ENCODE measurements at regions not wholly inside any gene's neighbourhood (a gene's known extent, or its start where the extent isn't known, plus 50 kb on each side); places are given as distances from the start of the nearest gene placed in this dataset.

- no peaks in the 10 kb centered on the region for H3K9me3 ChIP-seq (ENCODE audit: control insufficient read depth in 1 of 2, low read length in 2 of 2)
- no peak overlapping the region for H3K27ac ChIP-seq (ENCODE audit: low read depth, low read length)
- H3K4me1 ChIP-seq (ENCODE audit: insufficient read depth, low read length): no peaks in the 10 kb centered on the region
- Mint-ChIP-seq H3K9me3 (peaks cover 0 to 5% (median 0%) of the 10 kb centered on the region in 8 donors), H3K4me3 (no peak overlapping the region), H3K36me3 (no peaks in the 10 kb centered on the region), H3K27ac (no peak overlapping the region), H3K4me1 (no peaks in the 10 kb centered on the region), H3K27me3 (no peaks in the 10 kb centered on the region)
- H3K36me3 ChIP-seq (ENCODE audit: insufficient read depth, low read length): no peaks in the 10 kb centered on the region
- DNase-seq: no peak
- no peak overlapping the region for H3K4me3 ChIP-seq (ENCODE audit: low read length in 2 of 2)
- ChIA-PET CTCF (ENCODE audit: partially characterized antibody) (no interaction called here), POLR2A (ENCODE audit: partially characterized antibody) (no interaction called here)
- intact Hi-C loops (cut with micrococcal nuclease): no loop called here
- no peaks in the 10 kb centered on the region for H3K27me3 ChIP-seq (ENCODE audit: insufficient read depth, low read length)
Observed at GRCh38 chr2:18299423-18300212, 260.8 kb downstream of the RDH14 start.

DNA sequence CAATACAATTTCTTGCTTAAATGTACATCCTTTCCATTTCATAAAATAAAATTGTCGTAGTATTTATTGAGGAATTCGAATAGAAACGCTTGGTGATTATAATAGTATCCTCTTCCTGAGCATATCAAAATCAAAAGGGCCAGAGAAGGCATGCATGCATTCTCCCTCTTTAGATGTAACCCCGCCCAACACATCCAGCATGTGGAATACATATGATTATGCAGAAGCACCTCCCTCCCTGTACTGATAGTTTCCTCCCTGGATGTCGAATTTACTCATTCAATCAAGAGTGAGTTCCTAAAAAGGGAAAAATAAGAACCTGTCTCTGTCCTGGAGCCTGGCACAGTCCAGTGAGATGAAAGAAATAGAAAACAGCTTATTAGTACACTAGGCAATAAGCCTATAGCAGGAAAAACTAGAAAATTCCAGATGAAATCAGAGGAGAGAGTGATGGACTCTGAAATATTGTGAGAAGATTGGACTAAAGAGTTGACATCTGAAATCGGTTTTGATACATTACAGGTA is 262.9 kb downstream of the RDH14 start:
- no peak overlapping the region for H3K27ac Mint-ChIP-seq
- POLR2A ChIA-PET (ENCODE audit: partially characterized antibody): no interaction called here
- Histone ChIP-seq H3K36me3 (ENCODE audit: insufficient read depth, low read length) (no peaks in the 10 kb centered on the region), H3K4me3 (ENCODE audit: low read length in 2 of 2) (no peak overlapping the region), H3K27ac (ENCODE audit: low read depth, low read length) (no peak overlapping the region), H3K27me3 (ENCODE audit: insufficient read depth, low read length) (no peaks in the 10 kb centered on the region), H3K9me3 (ENCODE audit: control insufficient read depth in 1 of 2, low read length in 2 of 2) (no peaks in the 10 kb centered on the region), H3K4me1 (ENCODE audit: insufficient read depth, low read length) (no peaks in the 10 kb centered on the region)
- H3K4me1 Mint-ChIP-seq: no peaks in the 10 kb centered on the region
- H3K9me3 Mint-ChIP-seq: peaks cover 0 to 3% (median 0%) of the 10 kb centered on the region in 8 donors
- no peaks in the 10 kb centered on the region for H3K36me3 Mint-ChIP-seq
- intact Hi-C loops (cut with micrococcal nuclease): no loop called here
- H3K4me3 Mint-ChIP-seq: no peak overlapping the region
- no peak for DNase-seq
- no peaks in the 10 kb centered on the region for H3K27me3 Mint-ChIP-seq
- CTCF ChIA-PET (ENCODE audit: partially characterized antibody): no interaction called here

- Mint-ChIP-seq H3K4me3 (no peak overlapping the region), H3K27me3 (no peaks in the 10 kb centered on the region), H3K27ac (no peak overlapping the region), H3K4me1 (no peaks in the 10 kb centered on the region), H3K9me3 (peaks cover 0 to 5% (median 0%) of the 10 kb centered on the region in 8 donors), H3K36me3 (no peaks in the 10 kb centered on the region)
- Histone ChIP-seq H3K9me3 (ENCODE audit: control insufficient read depth in 1 of 2, low read length in 2 of 2) (no peaks in the 10 kb centered on the region), H3K27ac (ENCODE audit: low read depth, low read length) (no peak overlapping the region), H3K36me3 (ENCODE audit: insufficient read depth, low read length) (no peaks in the 10 kb centered on the region), H3K4me3 (ENCODE audit: low read length in 2 of 2) (no peak overlapping the region), H3K27me3 (ENCODE audit: insufficient read depth, low read length) (no peaks in the 10 kb centered on the region), H3K4me1 (ENCODE audit: insufficient read depth, low read length) (no peaks in the 10 kb centered on the region)
- ChIA-PET CTCF (ENCODE audit: partially characterized antibody) (no interaction called here), POLR2A (ENCODE audit: partially characterized antibody) (no interaction called here)
- no peak for DNase-seq
- intact Hi-C loops (cut with micrococcal nuclease): no loop called here
Observed at GRCh38 chr2:18290386-18290785, 270.1 kb downstream of the RDH14 start.

GRCh38 chr2:18286897-18287296 is 273.6 kb downstream of the RDH14 start:
- H3K36me3 Mint-ChIP-seq: no peaks in the 10 kb centered on the region
- CTCF ChIA-PET (ENCODE audit: partially characterized antibody): no interaction called here
- peaks cover 0 to 5% (median 3%) of the 10 kb centered on the region in 8 donors for H3K9me3 Mint-ChIP-seq
- Histone ChIP-seq H3K4me1 (ENCODE audit: insufficient read depth, low read length) (no peaks in the 10 kb centered on the region), H3K27me3 (ENCODE audit: insufficient read depth, low read length) (no peaks in the 10 kb centered on the region), H3K9me3 (ENCODE audit: control insufficient read depth in 1 of 2, low read length in 2 of 2) (no peaks in the 10 kb centered on the region), H3K36me3 (ENCODE audit: insufficient read depth, low read length) (no peaks in the 10 kb centered on the region), H3K27ac (ENCODE audit: low read depth, low read length) (no peak overlapping the region), H3K4me3 (ENCODE audit: low read length in 2 of 2) (no peak overlapping the region)
- no peak overlapping the region for H3K4me3 Mint-ChIP-seq
- no peaks in the 10 kb centered on the region for H3K27me3 Mint-ChIP-seq
- intact Hi-C loops (cut with micrococcal nuclease): no loop called here
- H3K27ac Mint-ChIP-seq: no peak overlapping the region
- POLR2A ChIA-PET (ENCODE audit: partially characterized antibody): no interaction called here
- DNase-seq: no peak
- no peaks in the 10 kb centered on the region for H3K4me1 Mint-ChIP-seq

DNA sequence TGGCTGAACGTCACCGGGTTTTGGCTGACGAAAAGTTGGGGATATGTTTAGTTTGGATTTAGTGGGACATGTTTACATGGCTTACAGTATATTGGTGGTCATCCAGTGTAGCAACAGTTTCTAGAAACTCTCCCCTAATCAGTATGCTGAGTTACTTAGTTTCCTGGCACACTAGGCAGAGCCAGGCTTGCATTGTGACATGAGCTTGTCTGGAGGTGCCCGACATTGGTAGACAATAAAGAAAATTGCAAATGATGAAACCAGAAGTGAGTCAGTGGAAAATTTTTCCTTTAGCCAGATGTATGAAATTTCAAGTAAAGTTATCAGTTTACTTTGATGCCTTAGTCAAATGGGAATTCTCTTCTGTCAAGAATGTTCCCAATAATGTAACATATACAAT is 276.1 kb downstream of the RDH14 start:
- H3K9me3 ChIP-seq (ENCODE audit: control insufficient read depth in 1 of 2, low read length in 2 of 2): no peaks in the 10 kb centered on the region
- peaks cover 2 to 8% (median 4%) of the 10 kb centered on the region in 8 donors for H3K9me3 Mint-ChIP-seq
- H3K4me3 Mint-ChIP-seq: no peak overlapping the region
- H3K27ac ChIP-seq (ENCODE audit: low read depth, low read length): no peak overlapping the region
- no peaks in the 10 kb centered on the region for H3K4me1 ChIP-seq (ENCODE audit: insufficient read depth, low read length)
- ChIA-PET CTCF (ENCODE audit: partially characterized antibody) (interaction anchor here (0.6 kb wide), 1 partner anchor 559 kb away, joined by 4 read pairs; no protein-coding TSS in a partner anchor), POLR2A (ENCODE audit: partially characterized antibody) (no interaction called here)
- DNase-seq: no peak
- no peaks in the 10 kb centered on the region for H3K27me3 Mint-ChIP-seq
- no peak overlapping the region for H3K27ac Mint-ChIP-seq
- no peaks in the 10 kb centered on the region for H3K4me1 Mint-ChIP-seq
- intact Hi-C loops (cut with micrococcal nuclease): no loop called here
- H3K36me3 ChIP-seq (ENCODE audit: insufficient read depth, low read length): no peaks in the 10 kb centered on the region
- no peaks in the 10 kb centered on the region for H3K27me3 ChIP-seq (ENCODE audit: insufficient read depth, low read length)
- no peaks in the 10 kb centered on the region for H3K36me3 Mint-ChIP-seq
- no peak overlapping the region for H3K4me3 ChIP-seq (ENCODE audit: low read length in 2 of 2)

DNA sequence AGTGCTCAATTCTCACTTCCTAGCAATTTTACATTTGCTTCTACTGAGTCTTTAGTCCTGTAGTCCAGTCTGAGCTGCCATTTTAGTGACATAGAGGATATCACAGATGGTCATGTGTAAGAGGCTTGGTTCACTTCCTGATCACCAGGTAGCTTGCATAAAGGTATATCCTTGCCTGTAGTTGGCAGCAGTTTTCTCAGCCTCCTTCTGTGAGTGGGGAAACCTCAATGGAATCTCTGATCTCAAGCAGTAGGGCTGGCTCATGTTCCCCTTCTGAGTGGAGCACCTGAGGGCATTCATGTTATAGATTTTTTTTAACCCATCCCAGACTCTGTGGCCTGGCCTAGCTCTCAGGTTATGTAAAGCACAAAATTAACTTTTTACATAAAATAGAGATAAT is 278.4 kb downstream of the RDH14 start:
- Mint-ChIP-seq H3K27ac (no peak overlapping the region), H3K27me3 (no peaks in the 10 kb centered on the region), H3K36me3 (no peaks in the 10 kb centered on the region), H3K9me3 (peaks cover 2 to 8% (median 4%) of the 10 kb centered on the region in 8 donors), H3K4me3 (no peak overlapping the region), H3K4me1 (no peaks in the 10 kb centered on the region)
- intact Hi-C loops (cut with micrococcal nuclease): no loop called here
- ChIA-PET CTCF (ENCODE audit: partially characterized antibody) (no interaction called here), POLR2A (ENCODE audit: partially characterized antibody) (no interaction called here)
- Histone ChIP-seq H3K4me1 (ENCODE audit: insufficient read depth, low read length) (no peaks in the 10 kb centered on the region), H3K4me3 (ENCODE audit: low read length in 2 of 2) (no peak overlapping the region), H3K36me3 (ENCODE audit: insufficient read depth, low read length) (no peaks in the 10 kb centered on the region), H3K27ac (ENCODE audit: low read depth, low read length) (no peak overlapping the region), H3K9me3 (ENCODE audit: control insufficient read depth in 1 of 2, low read length in 2 of 2) (no peaks in the 10 kb centered on the region), H3K27me3 (ENCODE audit: insufficient read depth, low read length) (no peaks in the 10 kb centered on the region)
- no peak for DNase-seq

- Histone ChIP-seq H3K27ac (ENCODE audit: low read depth, low read length) (no peak overlapping the region), H3K9me3 (ENCODE audit: control insufficient read depth in 1 of 2, low read length in 2 of 2) (no peaks in the 10 kb centered on the region), H3K36me3 (ENCODE audit: insufficient read depth, low read length) (no peaks in the 10 kb centered on the region), H3K27me3 (ENCODE audit: insufficient read depth, low read length) (no peaks in the 10 kb centered on the region), H3K4me1 (ENCODE audit: insufficient read depth, low read length) (no peaks in the 10 kb centered on the region), H3K4me3 (ENCODE audit: low read length in 2 of 2) (no peak overlapping the region)
- H3K9me3 Mint-ChIP-seq: peaks cover 0 to 4% (median 0%) of the 10 kb centered on the region in 8 donors
- no peaks in the 10 kb centered on the region for H3K36me3 Mint-ChIP-seq
- POLR2A ChIA-PET (ENCODE audit: partially characterized antibody): no interaction called here
- no peak for DNase-seq
- H3K4me1 Mint-ChIP-seq: no peaks in the 10 kb centered on the region
- CTCF ChIA-PET (ENCODE audit: partially characterized antibody): no interaction called here
- intact Hi-C loops (cut with micrococcal nuclease): no loop called here
- H3K4me3 Mint-ChIP-seq: no peak overlapping the region
- H3K27me3 Mint-ChIP-seq: no peaks in the 10 kb centered on the region
- H3K27ac Mint-ChIP-seq: no peak overlapping the region
Observed at GRCh38 chr2:18276583-18277075, 283.8 kb downstream of the RDH14 start.
